Astrocyte (in vitro differentiated cells and primary cell): ENCODE measurements at regions not wholly inside any gene's neighbourhood (a gene's known extent, or its start where the extent isn't known, plus 50 kb on each side); places are given as distances from the start of the nearest gene placed in this dataset.

Source experiments
- DNase-seq: peaks from one replicate; pipeline ENCODE4 v3.0.0-alpha.2; 2010; ENCODE audit warnings: low read depth
- FAIRE-seq: peaks from 2 replicates; lab custom pipeline; 2011; peaks lifted over from hg19 to GRCh38; lab: Jason Lieb, UNC
- H2AFZ ChIP-seq: 2 replicates; pipeline ENCODE4 v1.6.0; 2012; ENCODE audit warnings: low read depth, low read length, inconsistent platforms
- H3K27ac ChIP-seq: 2 replicates; pipeline ENCODE4 v1.5.1; 2011; ENCODE audit warnings: low read depth, low read length, inconsistent platforms
- H3K27me3 ChIP-seq: 2 replicates; pipeline ENCODE4 v1.6.0; 2011; ENCODE audit warnings: low read length, inconsistent platforms; ENCODE audit not compliant: insufficient read depth
- H3K36me3 ChIP-seq: 2 replicates; pipeline ENCODE4 v1.5.1; 2011; ENCODE audit warnings: low read length, inconsistent platforms; ENCODE audit not compliant: insufficient read depth
- H3K4me1 ChIP-seq: 2 replicates; pipeline ENCODE4 v1.5.1; 2011; ENCODE audit warnings: low read length, inconsistent platforms; ENCODE audit not compliant: insufficient read depth
- H3K4me2 ChIP-seq: 2 replicates; pipeline ENCODE4 v1.6.0; 2012; ENCODE audit warnings: low read length, inconsistent platforms
- H3K4me3 ChIP-seq: 2 replicates; pipeline ENCODE4 v1.5.1; 2011; ENCODE audit warnings: low read depth, mild to moderate bottlenecking, low read length, inconsistent platforms; ENCODE audit not compliant: insufficient read depth
- H3K79me2 ChIP-seq: 2 replicates; pipeline ENCODE4 v1.6.0; 2012; ENCODE audit warnings: mild to moderate bottlenecking, low read length, inconsistent platforms; ENCODE audit not compliant: insufficient read depth
- H3K9ac ChIP-seq: 2 replicates; pipeline ENCODE4 v1.6.0; 2012; ENCODE audit warnings: mild to moderate bottlenecking, low read length, inconsistent platforms
- H3K9me3 ChIP-seq: 2 replicates; pipeline ENCODE4 v1.5.1; 2012; ENCODE audit warnings: low read depth, mild to moderate bottlenecking, low read length, inconsistent platforms; ENCODE audit not compliant: insufficient read depth
- H4K20me1 ChIP-seq: 2 replicates; pipeline ENCODE4 v1.6.0; 2012; ENCODE audit warnings: low read length, inconsistent platforms; ENCODE audit not compliant: insufficient read depth
- H3K27ac Mint-ChIP-seq: one replicate; pipeline ENCODE4 v1.8.0; 2021; ENCODE audit warnings: mild to moderate bottlenecking, mixed read lengths; ENCODE audit not compliant: unreplicated experiment
- H3K27me3 Mint-ChIP-seq: one replicate; pipeline ENCODE4 v1.8.0; 2021; ENCODE audit warnings: low read depth, mixed read lengths; ENCODE audit not compliant: unreplicated experiment
- H3K36me3 Mint-ChIP-seq: one replicate; pipeline ENCODE4 v1.8.0; 2021; ENCODE audit warnings: low read depth, mixed read lengths; ENCODE audit not compliant: unreplicated experiment
- H3K4me1 Mint-ChIP-seq: one replicate; pipeline ENCODE4 v1.8.0; 2021; ENCODE audit warnings: low read depth, mixed read lengths; ENCODE audit not compliant: unreplicated experiment
- H3K4me3 Mint-ChIP-seq: one replicate; pipeline ENCODE4 v1.8.0; 2021; ENCODE audit warnings: mild to moderate bottlenecking, moderate library complexity, mixed read lengths; ENCODE audit not compliant: unreplicated experiment
- H3K9me3 Mint-ChIP-seq: one replicate; pipeline ENCODE4 v1.8.0; 2021; ENCODE audit warnings: mild to moderate bottlenecking, mixed read lengths; ENCODE audit not compliant: unreplicated experiment
- EZH2 ChIP-seq: IDR thresholded peaks from 2 replicates; pipeline ENCODE4 v1.6.1; 2012; ENCODE audit warnings: mild to moderate bottlenecking, low read length, inconsistent platforms; ENCODE audit not compliant: insufficient read depth
- TF ChIP-seq, protein P1 (sequence below): IDR thresholded peaks from 2 replicates; pipeline ENCODE4 v1.5.1; 2011; ENCODE audit warnings: low read depth, mild to moderate bottlenecking, inconsistent platforms, low read length, moderate library complexity; ENCODE audit not compliant: insufficient read depth

DNA sequence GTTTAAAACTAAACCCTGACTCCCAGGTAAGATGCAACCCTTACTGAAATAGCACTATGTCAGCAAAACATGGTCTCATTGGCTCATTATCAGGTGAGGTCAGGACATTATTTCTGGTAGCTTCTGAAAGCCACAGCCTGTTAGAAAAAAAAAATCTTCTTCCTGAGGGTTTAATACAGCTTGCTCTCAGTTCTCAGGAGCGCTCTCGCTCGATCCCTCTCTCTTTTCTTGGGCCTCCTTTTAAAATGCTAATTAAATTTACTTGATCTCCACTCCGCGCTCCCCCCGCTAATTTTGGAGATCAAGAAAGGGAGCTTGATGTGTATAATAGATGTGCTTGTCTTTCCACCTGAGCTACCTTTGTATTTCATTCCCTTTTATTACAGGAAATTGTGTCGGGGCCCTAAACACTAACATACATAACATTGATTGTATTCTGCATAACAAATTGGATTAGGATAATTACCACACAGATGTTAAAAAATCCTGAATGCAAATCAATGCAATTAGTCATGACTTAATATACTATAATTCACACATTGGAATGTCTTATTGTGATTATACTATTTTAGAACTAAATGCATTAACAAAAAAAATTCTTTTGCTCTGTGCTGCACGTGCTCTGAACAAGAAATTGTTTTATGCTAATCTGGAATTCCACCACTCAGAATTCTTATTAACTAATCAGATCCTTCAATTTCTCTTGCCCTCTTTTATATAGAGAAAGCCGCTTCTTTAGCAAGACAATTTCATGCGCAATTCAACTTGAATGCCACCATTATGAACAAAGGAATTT lies 101.6 kb upstream of the TEX13D start:
- no peak for TF ChIP-seq EZH2
- TF ChIP-seq, protein P1, sequence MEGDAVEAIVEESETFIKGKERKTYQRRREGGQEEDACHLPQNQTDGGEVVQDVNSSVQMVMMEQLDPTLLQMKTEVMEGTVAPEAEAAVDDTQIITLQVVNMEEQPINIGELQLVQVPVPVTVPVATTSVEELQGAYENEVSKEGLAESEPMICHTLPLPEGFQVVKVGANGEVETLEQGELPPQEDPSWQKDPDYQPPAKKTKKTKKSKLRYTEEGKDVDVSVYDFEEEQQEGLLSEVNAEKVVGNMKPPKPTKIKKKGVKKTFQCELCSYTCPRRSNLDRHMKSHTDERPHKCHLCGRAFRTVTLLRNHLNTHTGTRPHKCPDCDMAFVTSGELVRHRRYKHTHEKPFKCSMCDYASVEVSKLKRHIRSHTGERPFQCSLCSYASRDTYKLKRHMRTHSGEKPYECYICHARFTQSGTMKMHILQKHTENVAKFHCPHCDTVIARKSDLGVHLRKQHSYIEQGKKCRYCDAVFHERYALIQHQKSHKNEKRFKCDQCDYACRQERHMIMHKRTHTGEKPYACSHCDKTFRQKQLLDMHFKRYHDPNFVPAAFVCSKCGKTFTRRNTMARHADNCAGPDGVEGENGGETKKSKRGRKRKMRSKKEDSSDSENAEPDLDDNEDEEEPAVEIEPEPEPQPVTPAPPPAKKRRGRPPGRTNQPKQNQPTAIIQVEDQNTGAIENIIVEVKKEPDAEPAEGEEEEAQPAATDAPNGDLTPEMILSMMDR, result no peak
- Mint-ChIP-seq H3K36me3 (no peaks in the 10 kb centered on the region), H3K4me1 (peaks cover 2% of the 10 kb centered on the region), H3K27me3 (no peaks in the 10 kb centered on the region), H3K4me3 (no peak overlapping the region), H3K27ac (no peak overlapping the region), H3K9me3 (no peaks in the 10 kb centered on the region)
- Histone ChIP-seq H2AFZ (no peak overlapping the region), H3K4me2 (no peak overlapping the region), H3K4me1 (no peaks in the 10 kb centered on the region), H3K9ac (no peak overlapping the region), H3K27ac (no peak overlapping the region), H3K79me2 (no peaks in the 10 kb centered on the region), H3K36me3 (no peaks in the 10 kb centered on the region), H3K4me3 (no peak overlapping the region), H3K9me3 (no peaks in the 10 kb centered on the region), H3K27me3 (no peaks in the 10 kb centered on the region), H4K20me1 (no peaks in the 10 kb centered on the region)
- FAIRE-seq (peak; percentile 29), DNase-seq (no peak)

DNA sequence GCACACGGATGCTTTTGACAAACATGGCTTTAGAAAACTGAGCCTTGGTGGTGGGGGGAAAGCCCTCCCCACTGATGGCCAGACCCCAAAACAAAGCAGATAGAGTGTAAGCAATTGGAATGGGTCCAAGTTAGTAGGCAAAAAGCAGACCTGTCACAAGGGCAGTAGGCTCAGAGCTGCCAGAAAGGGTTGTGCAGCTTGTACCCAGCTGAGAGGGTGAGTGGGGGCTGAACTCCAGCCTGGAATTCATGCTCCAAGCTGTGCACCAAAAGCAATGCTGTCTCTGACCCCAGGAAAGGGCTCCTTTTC lies 101.1 kb upstream of the TEX13D start:
- Histone ChIP-seq H3K27me3 (no peaks in the 10 kb centered on the region), H3K9ac (no peak overlapping the region), H3K4me1 (no peaks in the 10 kb centered on the region), H3K79me2 (no peaks in the 10 kb centered on the region), H3K4me3 (no peak overlapping the region), H3K9me3 (no peaks in the 10 kb centered on the region), H2AFZ (no peak overlapping the region), H3K4me2 (no peak overlapping the region), H3K36me3 (no peaks in the 10 kb centered on the region), H3K27ac (no peak overlapping the region), H4K20me1 (no peaks in the 10 kb centered on the region)
- H3K9me3 Mint-ChIP-seq, result no peaks in the 10 kb centered on the region
- H3K4me3 Mint-ChIP-seq, result no peak overlapping the region
- FAIRE-seq (no peak), DNase-seq (no peak)
- H3K36me3 Mint-ChIP-seq, result no peaks in the 10 kb centered on the region
- H3K4me1 Mint-ChIP-seq, result peaks cover 2% of the 10 kb centered on the region
- TF ChIP-seq EZH2, result no peak
- TF ChIP-seq, protein P1, result no peak
- no peaks in the 10 kb centered on the region for H3K27me3 Mint-ChIP-seq
- H3K27ac Mint-ChIP-seq, result no peak overlapping the region

DNA sequence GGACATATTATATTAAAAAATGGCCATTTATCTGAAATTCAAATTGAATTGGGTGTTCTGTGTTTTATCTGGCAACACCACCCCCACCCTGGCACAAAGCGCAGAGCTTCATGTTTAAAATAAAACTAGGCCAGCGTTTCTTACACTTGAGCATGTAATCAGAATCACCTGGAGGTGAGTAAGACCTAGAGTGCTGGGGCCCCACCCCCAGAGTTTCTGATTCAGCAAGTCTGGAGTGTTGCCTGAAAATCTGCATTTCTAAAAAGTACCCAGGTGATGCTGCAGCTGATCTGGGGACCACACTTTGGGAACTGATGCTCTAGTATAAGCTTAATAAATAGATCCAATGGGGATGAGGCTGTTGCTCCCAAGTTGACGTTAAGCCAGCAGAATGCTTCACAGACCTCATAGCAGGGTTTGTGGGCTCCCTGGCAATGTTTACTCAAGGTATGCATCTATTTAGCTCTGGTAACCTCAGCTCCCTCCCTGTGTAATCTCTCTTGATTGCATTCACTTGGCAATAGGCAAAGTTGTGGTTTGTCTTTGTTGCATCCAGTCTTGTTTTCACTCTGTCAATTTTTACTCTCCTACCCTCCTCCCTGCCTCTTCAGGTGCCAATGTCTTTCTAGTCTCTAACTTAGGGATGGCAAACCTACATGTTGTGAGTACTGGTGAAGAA lies 99.8 kb upstream of the TEX13D start:
- no peaks in the 10 kb centered on the region for H3K36me3 Mint-ChIP-seq
- Histone ChIP-seq H3K9me3 (no peaks in the 10 kb centered on the region), H3K27ac (no peak overlapping the region), H3K9ac (no peak overlapping the region), H3K79me2 (no peaks in the 10 kb centered on the region), H3K27me3 (no peaks in the 10 kb centered on the region), H3K4me2 (no peak overlapping the region), H3K4me3 (no peak overlapping the region), H4K20me1 (no peaks in the 10 kb centered on the region), H2AFZ (no peak overlapping the region), H3K4me1 (no peaks in the 10 kb centered on the region), H3K36me3 (no peaks in the 10 kb centered on the region)
- no peak overlapping the region for H3K27ac Mint-ChIP-seq
- DNase-seq (peak; percentile 37), FAIRE-seq (no peak)
- H3K4me1 Mint-ChIP-seq, result peaks cover 2% of the 10 kb centered on the region
- no peak overlapping the region for H3K4me3 Mint-ChIP-seq
- no peaks in the 10 kb centered on the region for H3K27me3 Mint-ChIP-seq
- TF ChIP-seq EZH2, result no peak
- TF ChIP-seq, protein P1, result no peak
- no peaks in the 10 kb centered on the region for H3K9me3 Mint-ChIP-seq
